GM18520 (cell line): ENCODE measurements at regions not wholly inside any gene's neighbourhood (a gene's known extent, or its start where the extent isn't known, plus 50 kb on each side); places are given as distances from the start of the nearest gene placed in this dataset.
"Not testable (repeated sequence)": the region's sequence is repeated elsewhere in the genome, so short reads cannot be mapped to it uniquely, and the experiment has no call there.

ENCODE experiments used
- ATAC-seq: cut with Tn5 transposase; IDR thresholded peaks from one replicate; pipeline ENCODE4 v1.9.1; 2021; ENCODE audit not compliant: unreplicated experiment

- no peak for ATAC-seq
Observed at GRCh38 chr13:55554741-55555140, 1586.0 kb upstream of the PRR20A start.

- ATAC-seq: no peak
Observed at GRCh38 chr13:55560331-55560730, 1580.4 kb upstream of the PRR20A start.

- ATAC-seq: no peak
Observed at GRCh38 chr13:55563267-55563666, 1577.5 kb upstream of the PRR20A start.

GRCh38 chr13:55566334-55566733, 1574.4 kb upstream of the PRR20A start:
- ATAC-seq: no peak

GRCh38 chr13:55566779-55567178, 1573.9 kb upstream of the PRR20A start:
- no peak for ATAC-seq

GRCh38 chr13:55567721-55568625, 1572.7 kb upstream of the PRR20A start:
- no peak for ATAC-seq

- ATAC-seq: no peak
Observed at GRCh38 chr13:55569082-55569481, 1571.6 kb upstream of the PRR20A start.

GRCh38 chr13:55569514-55569913, 1571.2 kb upstream of the PRR20A start:
- no peak for ATAC-seq

- no peak for ATAC-seq
Observed at GRCh38 chr13:55570371-55570770, 1570.3 kb upstream of the PRR20A start.

GRCh38 chr13:55571237-55571867, 1569.4 kb upstream of the PRR20A start:
- ATAC-seq: no peak

- no peak for ATAC-seq
Observed at GRCh38 chr13:55572408-55572807, 1568.3 kb upstream of the PRR20A start.

GRCh38 chr13:55572862-55573261, 1567.9 kb upstream of the PRR20A start:
- ATAC-seq: no peak

- ATAC-seq: no peak
Observed at GRCh38 chr13:55573565-55573964, 1567.2 kb upstream of the PRR20A start.

GRCh38 chr13:55576389-55576788, 1564.3 kb upstream of the PRR20A start:
- no peak for ATAC-seq

- no peak for ATAC-seq
Observed at GRCh38 chr13:55577082-55577846, 1563.5 kb upstream of the PRR20A start.

- ATAC-seq: no peak
Observed at GRCh38 chr13:55577847-55578210, 1562.9 kb upstream of the PRR20A start.

- not testable (repeated sequence) for ATAC-seq
Observed at GRCh38 chr13:55582294-55582693, 1558.4 kb upstream of the PRR20A start.

- no peak for ATAC-seq
Observed at GRCh38 chr13:55583953-55584593, 1556.6 kb upstream of the PRR20A start.

GRCh38 chr13:55602784-55603183, 1537.9 kb upstream of the PRR20A start:
- no peak for ATAC-seq

GRCh38 chr13:55606045-55606665, 1534.6 kb upstream of the PRR20A start:
- no peak for ATAC-seq
